Mammary epithelial cell (primary cell): ENCODE measurements at regions not wholly inside any gene's neighbourhood (a gene's known extent, or its start where the extent isn't known, plus 50 kb on each side); places are given as distances from the start of the nearest gene placed in this dataset.

Experiments
- EZH2 ChIP-seq: IDR thresholded peaks from 2 replicates; pipeline ENCODE4 v1.6.1; 2012; ENCODE audit warnings: low read length, inconsistent platforms, borderline replicate concordance
- TF ChIP-seq, protein P1 (sequence below), 2 donors: IDR thresholded peaks in 1 of 2; conservative IDR thresholded peaks in 1 of 2; 2 replicates each; pipeline ENCODE4 v1.5.1; 2011 to 2012; ENCODE audit warnings: inconsistent platforms in 2 of 2, low read length in 2 of 2, mild to moderate bottlenecking in 2 of 2, control low read depth in 1 of 2, low read depth in 1 of 2; ENCODE audit not compliant: insufficient read depth in 1 of 2; ENCODE audit errors: extremely low read depth in 1 of 2

- TF ChIP-seq, protein P1, sequence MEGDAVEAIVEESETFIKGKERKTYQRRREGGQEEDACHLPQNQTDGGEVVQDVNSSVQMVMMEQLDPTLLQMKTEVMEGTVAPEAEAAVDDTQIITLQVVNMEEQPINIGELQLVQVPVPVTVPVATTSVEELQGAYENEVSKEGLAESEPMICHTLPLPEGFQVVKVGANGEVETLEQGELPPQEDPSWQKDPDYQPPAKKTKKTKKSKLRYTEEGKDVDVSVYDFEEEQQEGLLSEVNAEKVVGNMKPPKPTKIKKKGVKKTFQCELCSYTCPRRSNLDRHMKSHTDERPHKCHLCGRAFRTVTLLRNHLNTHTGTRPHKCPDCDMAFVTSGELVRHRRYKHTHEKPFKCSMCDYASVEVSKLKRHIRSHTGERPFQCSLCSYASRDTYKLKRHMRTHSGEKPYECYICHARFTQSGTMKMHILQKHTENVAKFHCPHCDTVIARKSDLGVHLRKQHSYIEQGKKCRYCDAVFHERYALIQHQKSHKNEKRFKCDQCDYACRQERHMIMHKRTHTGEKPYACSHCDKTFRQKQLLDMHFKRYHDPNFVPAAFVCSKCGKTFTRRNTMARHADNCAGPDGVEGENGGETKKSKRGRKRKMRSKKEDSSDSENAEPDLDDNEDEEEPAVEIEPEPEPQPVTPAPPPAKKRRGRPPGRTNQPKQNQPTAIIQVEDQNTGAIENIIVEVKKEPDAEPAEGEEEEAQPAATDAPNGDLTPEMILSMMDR (conservative IDR thresholded peaks at IDR 0.05 in 1 of 2, IDR thresholded peaks at IDR 0.05 in 1 of 2; ENCODE audit: extremely low read depth in 1 of 2, insufficient read depth in 1 of 2, low read depth in 1 of 2, low read length in 2 of 2), result no peak
- TF ChIP-seq EZH2, result no peak
These were observed 72.8 kb upstream of the DTNA start for GRCh38 chr18:34637094-34637801.
